Tongue (tissue), 1 donor: ENCODE measurements at regions not wholly inside any gene's neighbourhood (a gene's known extent, or its start where the extent isn't known, plus 50 kb on each side); places are given as distances from the start of the nearest gene placed in this dataset.

ENCODE experiments used
- DNase-seq: peaks from one replicate; pipeline ENCODE4 v3.0.0-alpha.2; 2015

GRCh38 chr16:79777679-79778078 lies 177.1 kb upstream of the MAF start:
- no peak for DNase-seq

- peak; percentile 61 for DNase-seq
Measured at GRCh38 chr16:79776243-79776847, 175.8 kb upstream of the MAF start.

DNA sequence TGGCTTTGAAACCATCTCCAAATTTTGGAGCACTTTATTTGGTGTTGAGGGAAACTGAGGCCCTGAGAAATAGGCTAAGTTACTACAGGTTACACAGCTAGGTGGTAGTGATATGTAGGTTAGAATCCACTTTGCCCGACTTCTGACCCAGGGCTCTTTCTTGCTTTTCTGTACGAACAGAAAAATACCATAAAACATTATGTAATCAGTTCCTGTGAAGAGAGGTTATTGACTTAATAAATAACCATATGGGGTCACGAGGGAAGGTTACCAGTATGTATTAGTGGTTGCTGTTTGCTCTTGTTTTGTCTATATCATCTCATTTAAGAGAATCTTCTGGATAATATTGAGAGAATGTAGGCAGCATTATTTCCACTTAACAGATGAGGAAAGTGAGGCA lies 172.2 kb upstream of the MAF start:
- DNase-seq = no peak

GRCh38 chr16:79772048-79772447 lies 171.5 kb upstream of the MAF start:
- no peak for DNase-seq

DNA sequence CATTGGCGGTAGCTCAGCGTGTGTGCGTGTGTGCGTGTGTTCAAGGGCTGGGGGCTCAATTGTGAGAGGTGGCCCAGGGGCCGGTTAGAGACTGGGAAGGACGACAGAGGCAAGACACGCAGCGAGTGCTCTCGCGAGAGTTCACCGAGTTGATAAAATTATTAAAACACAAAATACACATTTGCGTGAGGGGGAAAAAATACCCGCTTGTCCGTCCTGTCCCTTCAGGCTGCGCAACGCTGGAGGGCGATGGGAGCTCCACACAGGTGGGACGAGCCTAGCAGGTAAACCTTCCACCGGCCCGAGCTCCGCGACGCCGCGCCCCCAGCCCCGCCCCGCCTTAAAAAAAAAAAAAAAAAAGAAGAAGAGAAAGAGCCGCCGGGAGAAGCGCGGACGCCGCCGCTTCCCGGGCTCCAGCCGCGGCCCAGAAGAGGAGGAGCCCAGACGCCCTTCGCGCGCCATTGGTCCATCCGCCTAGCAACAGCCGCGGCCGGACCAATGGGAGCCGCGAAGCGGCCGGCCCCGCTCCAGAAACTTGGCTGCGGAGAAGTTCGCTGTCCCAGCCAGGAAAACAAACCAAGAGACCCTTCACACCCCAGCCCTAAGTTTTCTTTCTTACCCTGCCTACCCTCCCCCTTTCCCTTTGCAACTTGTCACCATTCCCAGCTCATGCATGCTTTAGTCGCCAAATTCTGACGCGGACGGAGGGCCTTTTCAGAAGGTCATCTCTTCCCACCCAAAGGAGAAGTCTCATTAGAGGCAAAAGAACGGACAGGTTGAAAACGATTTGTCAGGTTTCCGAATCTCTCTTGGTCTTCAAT lies 169.9 kb upstream of the MAF start:
- DNase-seq = peak; percentile 97

DNA sequence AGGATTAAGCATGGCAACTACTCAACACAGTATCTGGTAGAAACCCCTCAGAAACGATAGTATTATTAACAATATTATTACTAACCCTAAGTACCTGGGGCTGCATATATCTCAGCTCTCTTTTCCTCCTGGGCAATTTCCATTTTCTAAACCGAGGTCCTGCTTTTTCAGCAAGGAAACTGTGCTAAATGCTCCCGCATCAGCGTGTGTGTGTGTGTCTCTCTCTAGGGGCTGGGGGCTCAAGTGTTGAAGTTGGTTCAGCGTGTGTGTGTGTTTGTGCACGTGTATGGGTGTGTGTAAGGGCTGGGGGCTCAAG lies 169.3 kb upstream of the MAF start:
- no peak for DNase-seq

GRCh38 chr16:79769270-79769927 lies 168.9 kb upstream of the MAF start:
- DNase-seq = no peak

- DNase-seq = peak; percentile 39
Measured at GRCh38 chr16:79768276-79768970, 167.9 kb upstream of the MAF start.

GRCh38 chr16:79767421-79768275 lies 167.1 kb upstream of the MAF start:
- DNase-seq = peak; percentile 61

DNA sequence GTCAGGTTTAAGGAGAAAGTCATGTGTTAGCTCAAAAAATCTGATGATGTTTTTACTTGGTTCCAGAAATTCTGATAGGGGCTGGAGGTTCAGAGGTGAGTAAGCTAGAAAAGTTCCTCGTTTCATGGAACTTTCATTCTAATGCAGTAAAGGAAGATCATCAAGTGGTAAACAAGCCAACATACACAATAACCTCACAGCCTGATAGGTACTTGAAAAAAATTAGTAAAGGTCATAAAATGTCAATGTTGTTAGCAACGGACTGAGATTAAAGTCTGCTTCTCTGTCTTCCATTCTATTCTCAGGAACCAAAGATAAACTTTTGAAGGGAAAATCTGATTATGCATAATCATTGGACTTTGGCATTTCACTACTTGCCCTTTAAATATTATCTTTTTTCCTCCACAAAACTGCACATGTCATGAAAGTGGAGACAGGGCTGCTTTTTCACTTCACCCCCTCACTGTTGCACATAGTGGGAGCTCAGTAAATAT lies 165.4 kb upstream of the MAF start:
- DNase-seq = no peak

- no peak for DNase-seq
Measured at GRCh38 chr16:79765431-79765830, 164.9 kb upstream of the MAF start.

- DNase-seq = no peak
Measured at GRCh38 chr16:79764415-79765110, 164.0 kb upstream of the MAF start.

- no peak for DNase-seq
Measured at GRCh38 chr16:79762217-79762616, 161.7 kb upstream of the MAF start.

GRCh38 chr16:79758615-79759346 lies 158.2 kb upstream of the MAF start:
- DNase-seq = peak; percentile 37

DNA sequence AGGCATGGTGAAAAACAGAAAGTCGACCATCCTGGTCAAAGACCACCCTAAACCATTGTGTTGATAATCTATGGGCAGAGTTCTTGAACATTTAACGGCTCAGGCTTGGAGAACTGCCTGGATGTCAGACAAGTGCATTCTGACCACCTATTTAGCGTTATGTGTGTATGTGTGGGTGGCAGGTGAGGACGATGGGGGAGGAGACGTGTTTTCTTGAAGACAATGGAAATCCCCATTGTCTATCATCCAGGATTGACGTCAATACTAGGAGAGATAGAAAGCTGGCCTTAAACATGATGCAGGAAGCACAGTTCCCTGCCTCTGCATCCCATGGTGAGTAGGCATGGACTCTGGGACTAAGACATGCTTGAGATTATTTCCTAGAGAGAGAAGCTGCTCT lies 157.4 kb upstream of the MAF start:
- DNase-seq = no peak

DNA sequence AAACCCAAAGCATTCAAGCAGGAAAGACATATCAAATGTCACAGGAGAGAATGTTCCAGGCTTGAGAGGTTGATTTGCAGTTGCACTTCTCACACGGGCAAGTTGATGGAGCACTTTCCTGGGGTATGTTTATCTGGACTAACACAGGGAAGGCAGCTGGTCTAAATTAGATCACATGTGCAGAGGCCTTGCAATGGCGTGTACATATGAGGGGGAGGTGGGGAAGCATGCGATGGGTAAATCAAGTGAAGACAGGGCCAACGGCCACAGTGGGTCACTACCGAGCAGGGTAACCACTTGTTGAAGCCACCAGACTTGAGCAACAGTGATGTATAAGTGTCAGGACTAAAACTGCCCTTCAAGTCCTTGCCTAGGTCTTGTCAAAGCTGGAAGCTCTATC lies 156.6 kb upstream of the MAF start:
- DNase-seq = no peak

DNA sequence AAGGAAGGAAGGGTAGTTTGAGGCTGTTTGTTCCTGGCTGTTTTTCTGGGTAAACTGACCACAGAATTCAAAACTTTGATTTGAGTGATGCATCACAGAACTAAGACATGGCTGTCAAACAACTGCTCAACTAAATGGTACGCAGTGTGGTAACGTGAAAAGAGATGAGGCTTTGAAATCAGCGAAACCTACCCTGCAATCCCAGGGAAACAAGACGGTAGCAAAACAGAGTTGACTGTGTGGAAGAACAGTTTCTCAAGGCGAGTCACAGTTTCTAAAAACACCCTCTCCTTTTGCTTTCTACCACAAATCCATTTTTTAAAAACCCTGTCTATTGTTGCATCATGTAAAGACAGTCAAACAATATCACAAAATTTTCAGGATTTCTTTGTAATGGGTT lies 156.0 kb upstream of the MAF start:
- DNase-seq = no peak

- peak; percentile 20 for DNase-seq
Measured at GRCh38 chr16:79754501-79754900, 154.0 kb upstream of the MAF start.

- peak; percentile 17 for DNase-seq
Measured at GRCh38 chr16:79754081-79754480, 153.5 kb upstream of the MAF start.

GRCh38 chr16:79753286-79753685 lies 152.7 kb upstream of the MAF start:
- no peak for DNase-seq

GRCh38 chr16:79752396-79752795 lies 151.9 kb upstream of the MAF start:
- no peak for DNase-seq
